GM21367 (cell line): ENCODE measurements at regions not wholly inside any gene's neighbourhood (a gene's known extent, or its start where the extent isn't known, plus 50 kb on each side); places are given as distances from the start of the nearest gene placed in this dataset.
"Not testable (repeated sequence)": the region's sequence is repeated elsewhere in the genome, so short reads cannot be mapped to it uniquely, and the experiment has no call there.

Experiments used
- ATAC-seq: cut with Tn5 transposase; IDR thresholded peaks from one replicate; pipeline ENCODE4 v1.9.1; 2021; ENCODE audit not compliant: unreplicated experiment

GRCh38 chr5:174807471-174807870 lies 83.1 kb downstream of the MSX2 start:
- ATAC-seq: no peak

- no peak for ATAC-seq
Observed at GRCh38 chr5:174806729-174807128, 82.3 kb downstream of the MSX2 start.

GRCh38 chr5:174801798-174802197 lies 77.4 kb downstream of the MSX2 start:
- ATAC-seq: no peak

- no peak for ATAC-seq
Observed at GRCh38 chr5:174800435-174800834, 76.1 kb downstream of the MSX2 start.

- no peak for ATAC-seq
Observed at GRCh38 chr5:174799121-174799520, 74.7 kb downstream of the MSX2 start.

GRCh38 chr5:174798551-174798951 lies 74.2 kb downstream of the MSX2 start:
- no peak for ATAC-seq

GRCh38 chr5:174796711-174797192 lies 72.4 kb downstream of the MSX2 start:
- ATAC-seq: no peak

- ATAC-seq: no peak
Observed at GRCh38 chr5:174794931-174795672, 70.7 kb downstream of the MSX2 start.

- no peak for ATAC-seq
Observed at GRCh38 chr5:174793684-174794328, 69.4 kb downstream of the MSX2 start.

- ATAC-seq: no peak
Observed at GRCh38 chr5:174793076-174793475, 68.7 kb downstream of the MSX2 start.

- not testable (repeated sequence) for ATAC-seq
Observed at GRCh38 chr5:174792265-174792664, 67.9 kb downstream of the MSX2 start.

GRCh38 chr5:174790906-174791305 lies 66.5 kb downstream of the MSX2 start:
- ATAC-seq: no peak

GRCh38 chr5:174789596-174789995 lies 65.2 kb downstream of the MSX2 start:
- no peak for ATAC-seq

GRCh38 chr5:174785120-174785680 lies 60.8 kb downstream of the MSX2 start:
- ATAC-seq: no peak
